Epithelial cell of esophagus (primary cell): ENCODE measurements at regions not wholly inside any gene's neighbourhood (a gene's known extent, or its start where the extent isn't known, plus 50 kb on each side); places are given as distances from the start of the nearest gene placed in this dataset.
A peak's percentile ranks its signal among the peaks of the same experiment; 100 is the strongest.

Experiments
- DNase-seq: peaks from one replicate; pipeline ENCODE4 v3.0.0; 2010; ENCODE audit warnings: low read depth
- H3K4me3 ChIP-seq: 2 replicates; pipeline ENCODE4 v1.5.1; 2011; ENCODE audit warnings: mild to moderate bottlenecking, low read length, control low read depth
- TF ChIP-seq, protein P1 (sequence below): IDR thresholded peaks from 2 replicates; pipeline ENCODE4 v1.5.1; 2011; ENCODE audit warnings: low read depth, mild to moderate bottlenecking, low read length, control low read depth, inconsistent platforms; ENCODE audit not compliant: insufficient read depth; ENCODE audit errors: missing control alignments

GRCh38 chrX:110966839-110967238 lies 129.2 kb upstream of the PAK3 start:
- TF ChIP-seq, protein P1, sequence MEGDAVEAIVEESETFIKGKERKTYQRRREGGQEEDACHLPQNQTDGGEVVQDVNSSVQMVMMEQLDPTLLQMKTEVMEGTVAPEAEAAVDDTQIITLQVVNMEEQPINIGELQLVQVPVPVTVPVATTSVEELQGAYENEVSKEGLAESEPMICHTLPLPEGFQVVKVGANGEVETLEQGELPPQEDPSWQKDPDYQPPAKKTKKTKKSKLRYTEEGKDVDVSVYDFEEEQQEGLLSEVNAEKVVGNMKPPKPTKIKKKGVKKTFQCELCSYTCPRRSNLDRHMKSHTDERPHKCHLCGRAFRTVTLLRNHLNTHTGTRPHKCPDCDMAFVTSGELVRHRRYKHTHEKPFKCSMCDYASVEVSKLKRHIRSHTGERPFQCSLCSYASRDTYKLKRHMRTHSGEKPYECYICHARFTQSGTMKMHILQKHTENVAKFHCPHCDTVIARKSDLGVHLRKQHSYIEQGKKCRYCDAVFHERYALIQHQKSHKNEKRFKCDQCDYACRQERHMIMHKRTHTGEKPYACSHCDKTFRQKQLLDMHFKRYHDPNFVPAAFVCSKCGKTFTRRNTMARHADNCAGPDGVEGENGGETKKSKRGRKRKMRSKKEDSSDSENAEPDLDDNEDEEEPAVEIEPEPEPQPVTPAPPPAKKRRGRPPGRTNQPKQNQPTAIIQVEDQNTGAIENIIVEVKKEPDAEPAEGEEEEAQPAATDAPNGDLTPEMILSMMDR, result no peak
- no peak overlapping the region for H3K4me3 ChIP-seq
- DNase-seq, result peak; percentile 28

DNA sequence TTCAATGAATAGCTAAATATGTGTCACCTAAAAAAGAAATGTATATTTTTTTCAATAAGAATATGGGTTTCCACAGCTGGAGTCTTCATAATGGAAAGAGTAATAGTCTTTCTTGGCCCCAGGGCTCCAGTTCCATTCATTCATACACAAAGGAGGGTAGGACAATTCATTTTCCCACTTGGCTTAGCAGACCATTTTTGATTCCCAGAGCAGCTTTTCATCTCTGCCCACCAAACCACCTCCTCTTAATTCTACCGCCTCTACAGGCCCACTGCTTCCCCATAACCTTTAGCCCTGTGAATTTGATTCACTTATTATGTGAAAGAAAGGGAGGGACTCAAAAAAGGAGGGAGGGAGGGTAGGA lies 129.9 kb upstream of the PAK3 start:
- TF ChIP-seq, protein P1, result no peak
- DNase-seq, result no peak

DNA sequence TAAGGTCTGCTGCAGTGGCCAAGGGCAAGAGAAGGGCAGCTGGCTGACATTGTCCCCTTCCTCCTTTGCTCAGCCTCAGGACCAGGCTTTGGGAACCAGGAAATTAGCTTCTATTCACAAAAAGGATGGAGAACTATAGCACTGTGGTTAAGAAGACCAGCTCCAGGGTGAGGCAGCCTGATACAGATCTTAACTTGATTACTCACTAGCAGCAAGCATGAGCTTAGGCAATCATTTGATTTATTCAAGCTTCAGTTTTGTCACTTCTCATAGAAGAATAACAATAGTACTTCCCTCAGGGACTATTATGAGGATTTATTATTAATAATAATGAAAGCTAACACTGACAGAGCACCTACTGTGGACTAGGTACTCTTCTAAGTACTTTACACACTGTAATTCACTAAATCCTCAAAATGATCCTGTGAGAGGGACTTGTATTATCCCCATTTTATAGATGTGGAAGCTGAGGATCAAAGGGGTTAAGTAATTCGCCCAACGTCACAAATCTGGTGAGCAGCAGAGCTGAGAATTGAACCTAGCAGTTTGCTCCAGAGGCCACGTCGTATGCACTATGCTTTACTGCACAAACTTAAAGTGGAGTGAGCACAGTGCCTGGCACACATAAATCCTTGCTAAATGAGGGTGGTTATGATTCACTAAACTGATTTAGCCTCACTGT lies 130.4 kb upstream of the PAK3 start:
- H3K4me3 ChIP-seq, result no peak overlapping the region
- TF ChIP-seq, protein P1, result no peak
- DNase-seq, result peak; percentile 25

More for the DNA sequence above, 129.9 kb upstream of the PAK3 start:
- no peak overlapping the region for H3K4me3 ChIP-seq

DNA sequence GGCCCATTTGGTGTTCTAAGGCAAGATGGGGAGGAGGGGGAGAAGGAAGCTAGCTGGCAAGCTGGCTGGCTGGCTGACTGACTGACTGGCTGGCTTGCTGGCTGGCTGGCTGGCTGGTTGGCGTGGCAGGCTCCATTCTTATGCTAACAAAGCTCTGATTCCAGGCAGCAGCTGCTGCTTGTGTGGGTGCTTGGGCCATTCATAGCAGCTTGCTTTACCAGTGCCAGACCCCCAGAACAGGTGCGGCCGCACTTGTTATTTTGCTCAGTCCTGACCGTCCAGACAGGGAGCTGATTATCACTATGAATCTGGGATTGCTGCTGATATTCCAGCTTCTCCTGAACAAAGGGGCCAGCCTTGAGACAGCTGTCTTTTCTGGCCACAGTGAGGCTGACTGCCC lies 131.2 kb upstream of the PAK3 start:
- H3K4me3 ChIP-seq, result no peak overlapping the region
- no peak for DNase-seq
- TF ChIP-seq, protein P1, result no peak

DNA sequence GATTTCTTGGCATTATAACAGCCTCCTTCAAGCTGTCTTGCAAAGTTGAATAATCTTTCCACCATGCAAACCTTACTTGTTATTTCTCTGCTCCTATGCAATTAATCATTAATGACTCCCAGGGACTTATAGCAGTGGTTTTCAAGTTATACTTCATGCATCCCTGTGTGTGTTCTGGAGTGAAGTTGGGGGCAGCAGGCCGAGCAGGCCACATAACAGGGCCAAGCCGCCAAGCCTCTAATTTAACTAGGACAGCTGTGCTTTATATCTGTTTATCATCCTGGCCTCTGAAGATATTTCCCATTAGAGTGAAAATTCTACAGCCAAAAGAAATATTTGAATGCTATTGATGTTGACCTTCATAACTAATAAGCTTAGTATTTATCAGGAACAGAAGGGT lies 133.5 kb upstream of the PAK3 start:
- H3K4me3 ChIP-seq, result no peak overlapping the region
- TF ChIP-seq, protein P1, result no peak
- no peak for DNase-seq

- no peak for DNase-seq
- H3K4me3 ChIP-seq, result no peak overlapping the region
- TF ChIP-seq, protein P1, result no peak
Measured at GRCh38 chrX:110955706-110956105, 140.3 kb upstream of the PAK3 start.
